ENCODE measurements at regions not wholly inside any gene's neighbourhood (a gene's known extent, or its start where the extent isn't known, plus 50 kb on each side); places are given as distances from the start of the nearest gene placed in this dataset.
A peak's percentile ranks its signal among the peaks of the same experiment; 100 is the strongest.

- no peaks in the 10 kb centered on the region for H3K27me3 Mint-ChIP-seq (ENCODE audit: unreplicated experiment)
- no peak for TF ChIP-seq CTCF (IDR thresholded peaks at IDR 0.05)
- DNase-seq (ENCODE audit: extremely low spot score, unreplicated experiment) = no peak
- H3K36me3 Mint-ChIP-seq (ENCODE audit: unreplicated experiment) = no peaks in the 10 kb centered on the region
- H3K4me1 Mint-ChIP-seq (ENCODE audit: unreplicated experiment) = no peaks in the 10 kb centered on the region
- H3K4me3 Mint-ChIP-seq (ENCODE audit: unreplicated experiment) = no peak overlapping the region
- H3K9me3 Mint-ChIP-seq (ENCODE audit: unreplicated experiment) = no peaks in the 10 kb centered on the region
- no peak overlapping the region for H3K27ac Mint-ChIP-seq (ENCODE audit: unreplicated experiment)
Measured at GRCh38 chr5:145076040-145076439, 759.1 kb downstream of the PRELID2 start.

GRCh38 chr5:145072889-145073288, 762.3 kb downstream of the PRELID2 start:
- no peak for DNase-seq (ENCODE audit: extremely low spot score, unreplicated experiment)
- H3K4me3 Mint-ChIP-seq (ENCODE audit: unreplicated experiment) = no peak overlapping the region
- no peaks in the 10 kb centered on the region for H3K36me3 Mint-ChIP-seq (ENCODE audit: unreplicated experiment)
- H3K27ac Mint-ChIP-seq (ENCODE audit: unreplicated experiment) = no peak overlapping the region
- no peaks in the 10 kb centered on the region for H3K9me3 Mint-ChIP-seq (ENCODE audit: unreplicated experiment)
- TF ChIP-seq CTCF (IDR thresholded peaks at IDR 0.05) = no peak
- H3K4me1 Mint-ChIP-seq (ENCODE audit: unreplicated experiment) = peaks cover 2% of the 10 kb centered on the region
- H3K27me3 Mint-ChIP-seq (ENCODE audit: unreplicated experiment) = no peaks in the 10 kb centered on the region

- TF ChIP-seq CTCF (IDR thresholded peaks at IDR 0.05) = no peak
- Mint-ChIP-seq H3K27me3 (ENCODE audit: unreplicated experiment) (no peaks in the 10 kb centered on the region), H3K4me1 (ENCODE audit: unreplicated experiment) (peaks cover 2% of the 10 kb centered on the region), H3K4me3 (ENCODE audit: unreplicated experiment) (no peak overlapping the region), H3K27ac (ENCODE audit: unreplicated experiment) (no peak overlapping the region), H3K36me3 (ENCODE audit: unreplicated experiment) (no peaks in the 10 kb centered on the region), H3K9me3 (ENCODE audit: unreplicated experiment) (no peaks in the 10 kb centered on the region)
- DNase-seq (ENCODE audit: extremely low spot score, unreplicated experiment) = no peak
Measured at GRCh38 chr5:145068721-145069120, 766.4 kb downstream of the PRELID2 start.

GRCh38 chr5:145062280-145063062, 772.7 kb downstream of the PRELID2 start:
- no peak overlapping the region for H3K4me3 Mint-ChIP-seq (ENCODE audit: unreplicated experiment)
- no peak for DNase-seq (ENCODE audit: extremely low spot score, unreplicated experiment)
- peaks cover 7% of the 10 kb centered on the region for H3K9me3 Mint-ChIP-seq (ENCODE audit: unreplicated experiment)
- H3K4me1 Mint-ChIP-seq (ENCODE audit: unreplicated experiment) = peaks cover 5% of the 10 kb centered on the region
- no peak overlapping the region for H3K27ac Mint-ChIP-seq (ENCODE audit: unreplicated experiment)
- no peak for TF ChIP-seq CTCF (IDR thresholded peaks at IDR 0.05)
- no peaks in the 10 kb centered on the region for H3K27me3 Mint-ChIP-seq (ENCODE audit: unreplicated experiment)
- no peaks in the 10 kb centered on the region for H3K36me3 Mint-ChIP-seq (ENCODE audit: unreplicated experiment)

GRCh38 chr5:145056800-145057199, 778.3 kb downstream of the PRELID2 start:
- TF ChIP-seq CTCF (IDR thresholded peaks at IDR 0.05) = no peak
- DNase-seq (ENCODE audit: extremely low spot score, unreplicated experiment) = no peak
- Mint-ChIP-seq H3K4me3 (ENCODE audit: unreplicated experiment) (no peak overlapping the region), H3K4me1 (ENCODE audit: unreplicated experiment) (peaks cover 16% of the 10 kb centered on the region), H3K27ac (ENCODE audit: unreplicated experiment) (peak overlapping the region; percentile 39), H3K9me3 (ENCODE audit: unreplicated experiment) (peaks cover 7% of the 10 kb centered on the region), H3K27me3 (ENCODE audit: unreplicated experiment) (no peaks in the 10 kb centered on the region), H3K36me3 (ENCODE audit: unreplicated experiment) (no peaks in the 10 kb centered on the region)
